H1 (cell line): ENCODE measurements at regions not wholly inside any gene's neighbourhood (a gene's known extent, or its start where the extent isn't known, plus 50 kb on each side); places are given as distances from the start of the nearest gene placed in this dataset.

Source experiments
- EGR1 ChIP-seq: IDR thresholded peaks from 2 replicates; pipeline ENCODE4 v1.6.1; 2011; ENCODE audit warnings: low read depth, low read length, borderline replicate concordance
- YY1 ChIP-seq: IDR thresholded peaks from 2 replicates; pipeline ENCODE4 v1.6.1; 2011; ENCODE audit warnings: low read depth, mild to moderate bottlenecking, low read length

GRCh38 chr2:220335591-220335915, 708.1 kb downstream of the SLC4A3 start:
- TF ChIP-seq YY1 (no peak), EGR1 (no peak)
